Ecto neural progenitor cell (in vitro differentiated cells): ENCODE measurements at regions not wholly inside any gene's neighbourhood (a gene's known extent, or its start where the extent isn't known, plus 50 kb on each side); places are given as distances from the start of the nearest gene placed in this dataset.

ENCODE experiments used
- DNase-seq: peaks from one replicate; pipeline ENCODE4 v3.0.0-alpha.2; 2018; ENCODE audit warnings: low spot score

GRCh38 chr10:2728087-2728486 lies 339.3 kb upstream of the PFKP start:
- DNase-seq, result no peak

DNA sequence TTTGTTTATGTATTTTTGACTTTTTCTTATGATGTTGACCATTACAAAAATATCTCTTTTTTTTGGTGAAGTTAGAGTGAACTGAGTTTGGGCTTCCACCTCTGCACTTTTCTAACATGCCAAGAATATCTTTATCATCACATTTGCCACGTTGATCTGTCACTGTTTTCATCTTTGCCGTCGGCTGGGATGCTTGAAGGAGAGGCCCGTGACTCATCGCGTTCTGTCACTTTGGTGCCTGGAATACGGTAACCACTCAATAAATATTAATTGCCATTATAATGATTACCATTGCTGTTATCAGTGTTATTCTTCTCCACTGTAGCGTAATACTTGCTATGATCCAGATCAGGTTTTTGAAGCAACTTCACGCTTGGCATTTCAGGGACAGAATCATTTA lies 350.8 kb upstream of the PFKP start:
- no peak for DNase-seq

- DNase-seq, result no peak
Observed at GRCh38 chr10:2714597-2714996, 352.8 kb upstream of the PFKP start.

GRCh38 chr10:2703953-2704352 lies 363.4 kb upstream of the PFKP start:
- DNase-seq, result no peak

DNA sequence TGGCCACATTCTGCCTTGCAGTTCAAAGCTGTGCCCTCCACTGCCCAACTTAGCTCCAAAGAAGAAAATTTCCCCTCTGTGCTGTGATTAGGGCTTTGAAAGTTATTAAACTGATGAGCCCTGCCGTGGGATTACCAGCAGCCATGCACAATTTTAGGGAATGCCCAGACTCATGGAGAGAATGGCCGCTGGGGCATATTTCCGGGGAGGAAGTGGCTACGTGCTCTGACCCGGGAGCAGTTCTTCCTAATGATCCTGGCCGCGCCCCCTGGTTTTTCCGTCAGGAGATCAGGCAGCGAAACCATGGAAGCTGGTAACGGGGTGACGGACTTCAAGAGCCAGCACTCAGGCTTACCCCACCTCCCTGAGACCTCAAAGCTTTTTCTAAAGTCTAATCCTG lies 365.5 kb upstream of the PFKP start:
- no peak for DNase-seq

DNA sequence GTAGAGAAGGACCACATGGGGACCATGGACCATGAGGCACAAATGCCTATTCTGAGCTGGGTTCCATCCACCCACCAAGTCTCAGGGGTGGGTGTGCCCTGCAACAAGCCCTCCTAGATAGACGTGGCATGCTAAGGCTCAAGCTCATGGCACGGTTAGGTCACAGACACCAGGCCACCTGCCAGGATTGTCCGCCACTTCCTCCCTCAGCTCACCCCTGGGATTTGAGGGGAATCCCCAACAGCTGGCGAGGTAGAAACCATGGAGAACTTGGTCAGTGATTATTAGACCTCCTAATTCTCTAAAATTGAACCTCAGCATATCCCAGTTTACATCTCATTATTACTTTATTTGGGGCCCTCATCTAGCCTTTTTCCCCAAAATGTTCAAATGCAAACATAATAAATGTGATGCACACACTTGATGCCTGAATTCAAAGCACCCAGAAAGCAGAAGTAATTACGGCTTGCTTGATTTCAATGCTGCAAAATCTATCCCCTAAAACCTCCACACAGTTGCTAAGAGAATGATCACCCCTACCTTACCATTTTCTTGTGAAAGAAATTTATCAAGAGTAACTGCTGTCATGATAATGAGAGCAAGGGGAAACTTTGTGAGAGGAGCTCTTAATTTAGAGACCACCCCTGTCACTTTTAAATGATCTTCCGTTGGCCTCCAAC lies 366.6 kb upstream of the PFKP start:
- DNase-seq, result no peak

GRCh38 chr10:2688958-2689357 lies 378.4 kb upstream of the PFKP start:
- no peak for DNase-seq

DNA sequence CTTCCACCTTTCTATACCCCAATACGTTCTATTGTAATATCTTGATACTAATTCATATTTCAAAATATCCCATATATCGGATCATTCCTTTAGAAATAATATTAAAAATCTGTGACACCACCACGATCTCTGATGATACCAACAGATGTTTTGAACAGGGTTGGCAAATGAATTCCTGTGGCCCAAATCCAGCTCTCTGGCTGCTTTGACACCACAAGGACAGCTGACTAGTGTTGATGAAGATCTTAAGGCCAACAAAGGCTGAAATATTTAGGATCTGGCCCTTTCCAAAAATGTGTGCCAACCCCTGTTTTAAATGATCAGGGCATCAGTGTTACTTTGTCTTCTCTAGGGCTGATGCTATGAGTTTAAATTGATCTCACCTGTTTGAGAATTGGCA lies 380.7 kb upstream of the PFKP start:
- no peak for DNase-seq

- no peak for DNase-seq
Observed at GRCh38 chr10:2682491-2682890, 384.9 kb upstream of the PFKP start.

GRCh38 chr10:2681891-2682290 lies 385.5 kb upstream of the PFKP start:
- DNase-seq, result no peak

DNA sequence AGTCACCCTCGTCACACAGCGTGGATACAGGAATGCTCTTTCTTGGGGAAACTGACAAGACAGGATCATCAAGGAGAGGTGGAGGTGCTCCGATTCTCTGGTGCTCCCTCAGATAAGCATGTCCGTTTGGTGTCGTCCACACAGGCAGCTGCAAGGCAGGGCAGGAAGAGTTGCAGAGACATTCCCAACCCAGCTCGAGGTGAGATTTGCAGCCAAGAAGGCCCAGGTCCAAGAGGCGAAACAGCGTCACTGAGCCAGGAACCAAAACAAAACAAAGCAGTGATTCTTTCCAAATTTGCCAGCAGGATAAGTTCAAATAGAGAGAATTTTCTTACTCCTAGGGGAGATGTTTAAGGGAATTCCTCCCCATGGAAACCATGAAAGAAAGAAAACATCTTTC lies 386.5 kb upstream of the PFKP start:
- DNase-seq, result no peak

DNA sequence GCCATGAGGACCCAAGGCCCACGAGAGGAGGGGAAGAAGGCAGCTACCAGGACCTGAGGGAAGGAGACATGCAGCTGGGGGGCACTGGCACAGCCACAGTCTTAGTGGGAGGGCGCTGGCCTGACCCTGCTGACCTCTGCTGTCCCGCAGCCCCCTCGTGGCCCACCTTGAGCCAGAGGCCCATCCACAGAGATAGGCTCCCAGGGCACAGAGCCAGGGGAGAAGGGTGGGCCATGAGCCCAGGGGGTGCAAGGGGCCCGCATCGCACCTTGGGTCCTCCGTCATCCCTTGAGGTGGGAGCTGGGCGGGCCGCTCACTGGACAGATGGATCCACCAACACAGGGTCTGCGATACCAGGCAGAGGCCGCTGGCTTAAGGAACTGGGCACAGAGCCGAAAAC lies 387.7 kb upstream of the PFKP start:
- DNase-seq, result no peak

DNA sequence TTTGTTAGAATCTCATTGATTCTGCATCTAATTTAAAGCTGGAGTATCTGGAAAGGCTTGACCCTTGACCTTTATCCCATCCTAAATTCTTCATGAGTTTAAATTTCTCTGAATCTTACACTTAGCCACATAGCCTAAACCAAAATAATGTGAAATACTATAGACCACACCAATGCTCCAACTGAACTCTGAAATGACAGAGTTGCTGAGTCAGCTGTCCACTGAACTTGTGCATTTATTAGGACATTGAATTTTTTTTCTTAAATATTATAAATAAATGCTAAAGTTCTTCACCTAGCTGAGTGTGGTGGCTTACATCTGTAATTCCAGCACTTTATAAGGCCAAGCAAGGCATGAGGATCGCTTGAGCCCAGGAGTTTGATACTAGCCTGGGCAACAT lies 390.9 kb upstream of the PFKP start:
- no peak for DNase-seq

DNA sequence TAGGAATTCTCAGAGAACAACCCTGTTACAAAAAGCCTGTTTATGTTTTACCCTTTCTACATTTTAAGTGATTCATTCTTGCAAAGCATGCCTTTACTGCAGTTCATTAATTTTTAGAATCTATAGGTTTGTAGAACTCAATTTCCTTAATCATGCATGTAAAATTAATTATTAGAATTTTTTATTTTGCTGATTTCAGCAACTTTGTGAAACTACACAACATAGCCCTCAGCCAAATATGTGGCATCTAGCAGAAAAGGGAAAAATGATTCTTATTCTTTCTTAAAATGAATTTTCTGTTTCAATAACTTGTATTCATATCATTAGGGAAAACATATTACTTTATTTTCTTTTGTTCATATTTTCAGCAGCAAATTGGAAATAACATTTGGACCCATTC lies 392.9 kb upstream of the PFKP start:
- no peak for DNase-seq

GRCh38 chr10:2670864-2671263 lies 396.5 kb upstream of the PFKP start:
- DNase-seq, result no peak

- DNase-seq, result no peak
Observed at GRCh38 chr10:2665772-2666171, 401.6 kb upstream of the PFKP start.

GRCh38 chr10:2660276-2660675 lies 407.1 kb upstream of the PFKP start:
- no peak for DNase-seq

- DNase-seq, result no peak
Observed at GRCh38 chr10:2659660-2660209, 407.6 kb upstream of the PFKP start.

DNA sequence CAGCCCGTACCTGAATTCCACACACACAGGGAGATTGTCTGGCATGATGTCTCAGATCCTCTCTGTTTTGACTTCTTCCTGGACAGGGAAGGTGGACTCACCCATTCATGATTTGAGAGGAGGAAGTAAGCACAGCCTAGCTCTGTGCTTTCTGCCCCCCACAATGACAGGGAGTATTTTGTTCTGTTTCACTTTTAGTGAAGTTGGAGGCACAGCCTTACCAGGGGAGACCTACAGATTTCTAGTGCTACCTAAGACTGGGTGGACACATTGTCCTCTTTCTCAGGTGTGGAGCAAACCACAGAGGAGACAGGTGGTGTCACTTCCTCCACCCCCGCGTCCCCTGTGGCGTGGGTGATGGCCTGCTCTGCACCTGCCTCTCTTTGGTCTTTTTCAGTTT lies 408.6 kb upstream of the PFKP start:
- DNase-seq, result no peak

GRCh38 chr10:2650328-2650727 lies 417.0 kb upstream of the PFKP start:
- DNase-seq, result no peak

GRCh38 chr10:2641028-2641427 lies 426.3 kb upstream of the PFKP start:
- DNase-seq, result no peak

DNA sequence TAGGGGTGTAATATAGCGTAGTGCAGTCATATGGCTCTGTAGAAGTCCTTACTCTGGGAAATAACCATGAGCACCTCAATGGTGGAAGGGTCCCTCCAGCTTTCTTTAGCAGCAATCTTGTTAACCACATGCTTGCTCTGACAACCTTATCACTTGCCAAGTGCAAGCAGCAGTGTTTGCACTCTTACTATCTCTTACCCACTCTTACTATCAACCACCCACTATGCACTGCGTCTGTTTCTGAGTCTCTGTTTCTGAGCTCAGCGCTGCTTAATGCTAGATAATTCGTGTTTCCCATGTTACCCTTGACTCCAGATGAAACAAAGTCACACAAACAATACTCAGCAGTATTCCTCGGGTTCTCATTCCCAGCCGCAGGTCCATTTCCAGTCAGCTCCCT lies 433.7 kb upstream of the PFKP start:
- DNase-seq, result no peak

- DNase-seq, result no peak
Observed at GRCh38 chr10:2631557-2632205, 435.7 kb upstream of the PFKP start.

DNA sequence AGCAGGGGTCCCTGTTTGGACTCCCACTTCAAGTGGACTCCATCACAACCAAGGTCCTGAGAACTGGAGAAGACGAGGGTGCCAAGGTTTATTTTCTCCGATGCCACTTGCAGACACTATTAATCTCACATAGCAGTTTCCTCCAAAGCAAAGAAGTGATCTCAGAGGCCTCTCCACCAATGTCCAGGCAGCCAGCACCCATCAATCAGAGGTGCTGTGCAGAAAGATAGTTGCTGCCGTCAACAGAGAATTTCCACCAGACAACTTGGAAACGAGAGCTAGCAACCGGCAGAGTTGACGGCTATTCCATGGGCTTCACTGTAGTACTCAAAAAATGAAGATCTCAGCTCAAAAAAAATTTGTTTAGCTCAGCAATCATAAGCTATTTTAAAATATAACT lies 438.6 kb upstream of the PFKP start:
- DNase-seq, result no peak
